ENCODE measurements at regions not wholly inside any gene's neighbourhood (a gene's known extent, or its start where the extent isn't known, plus 50 kb on each side); places are given as distances from the start of the nearest gene placed in this dataset.
"Not testable (repeated sequence)": the region's sequence is repeated elsewhere in the genome, so short reads cannot be mapped to it uniquely, and the experiment has no call there.

DNA sequence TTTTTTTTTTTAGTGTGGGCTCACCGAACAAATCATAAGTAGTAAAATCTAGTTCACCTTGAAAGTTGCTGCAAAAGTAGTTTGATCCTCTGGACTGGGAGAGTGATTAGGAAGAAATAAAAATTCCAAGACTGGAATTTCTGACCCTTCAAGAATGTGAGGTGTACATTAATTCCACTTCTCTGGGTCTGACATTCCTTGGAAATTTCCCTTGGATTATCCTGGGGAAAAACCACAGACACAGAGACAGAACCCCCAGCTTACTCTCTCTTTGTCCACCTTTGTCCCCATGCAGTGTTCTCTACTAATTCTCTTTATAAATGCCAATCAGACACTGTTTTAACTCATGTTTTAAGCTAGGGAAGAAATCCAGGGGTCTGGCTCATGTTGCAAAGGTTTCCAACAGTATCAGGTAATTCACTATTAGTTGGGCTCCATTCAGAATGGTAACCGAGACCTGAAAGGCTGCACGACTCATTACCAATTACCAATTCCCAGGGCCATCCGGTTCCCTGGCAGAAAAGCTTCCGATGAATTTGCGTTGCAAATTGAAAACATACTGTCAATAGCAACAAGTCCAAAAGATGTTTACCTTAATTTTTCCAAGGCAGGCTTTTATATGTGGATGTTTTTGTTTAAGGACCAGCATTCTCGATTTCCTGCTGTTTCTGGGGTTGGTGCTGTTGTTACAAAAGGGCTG, 86.3 kb downstream of the BAMBI start:
- H3K4me3 ChIP-seq (ENCODE audit: low read length in 2 of 2) = no peak overlapping the region
- H3K27me3 ChIP-seq (ENCODE audit: control insufficient read depth in 1 of 2, insufficient read depth in 2 of 2, low read length in 2 of 2) = peaks cover 0 to 2% of the 10 kb centered on the region in 2 donors
- H3K27ac ChIP-seq (ENCODE audit: low read length) = no peak overlapping the region
- H3K9ac ChIP-seq (ENCODE audit: low read length in 2 of 2) = no peak overlapping the region
- H3K4me1 ChIP-seq (ENCODE audit: control insufficient read depth, insufficient read depth, low read length) = no peaks in the 10 kb centered on the region
- no peaks in the 10 kb centered on the region for H3K9me3 ChIP-seq (ENCODE audit: control insufficient read depth in 2 of 2, low read length in 2 of 2)
- no peaks in the 10 kb centered on the region for H3K36me3 ChIP-seq (ENCODE audit: control insufficient read depth in 2 of 2, insufficient read depth in 2 of 2, low read length in 2 of 2)

DNA sequence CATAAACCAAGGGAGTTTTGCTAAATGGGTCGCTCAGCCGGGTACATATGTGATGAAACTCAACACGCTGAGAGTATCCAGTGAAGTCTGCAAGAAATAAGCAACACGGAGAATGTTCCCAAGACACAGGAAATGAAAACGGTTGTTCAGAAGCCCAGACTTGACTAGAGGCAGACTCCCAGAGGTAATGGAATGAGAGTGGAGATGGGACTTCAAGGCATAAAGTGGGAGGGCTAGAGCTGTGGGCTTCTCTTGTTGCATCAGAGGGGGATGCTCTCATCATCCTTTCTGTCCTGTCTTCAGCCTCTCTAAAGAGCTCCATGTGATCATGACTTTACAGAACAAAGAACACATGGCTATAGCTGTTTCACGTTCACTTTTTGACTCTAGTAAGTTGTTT, 88.3 kb downstream of the BAMBI start:
- Histone ChIP-seq H3K36me3 (ENCODE audit: control insufficient read depth in 2 of 2, insufficient read depth in 2 of 2, low read length in 2 of 2) (no peaks in the 10 kb centered on the region), H3K9ac (ENCODE audit: low read length in 2 of 2) (no peak overlapping the region), H3K4me1 (ENCODE audit: control insufficient read depth, insufficient read depth, low read length) (no peaks in the 10 kb centered on the region), H3K27me3 (ENCODE audit: control insufficient read depth in 1 of 2, insufficient read depth in 2 of 2, low read length in 2 of 2) (peaks cover 0 to 2% of the 10 kb centered on the region in 2 donors), H3K9me3 (ENCODE audit: control insufficient read depth in 2 of 2, low read length in 2 of 2) (no peaks in the 10 kb centered on the region), H3K4me3 (ENCODE audit: low read length in 2 of 2) (no peak overlapping the region), H3K27ac (ENCODE audit: low read length) (no peak overlapping the region)

DNA sequence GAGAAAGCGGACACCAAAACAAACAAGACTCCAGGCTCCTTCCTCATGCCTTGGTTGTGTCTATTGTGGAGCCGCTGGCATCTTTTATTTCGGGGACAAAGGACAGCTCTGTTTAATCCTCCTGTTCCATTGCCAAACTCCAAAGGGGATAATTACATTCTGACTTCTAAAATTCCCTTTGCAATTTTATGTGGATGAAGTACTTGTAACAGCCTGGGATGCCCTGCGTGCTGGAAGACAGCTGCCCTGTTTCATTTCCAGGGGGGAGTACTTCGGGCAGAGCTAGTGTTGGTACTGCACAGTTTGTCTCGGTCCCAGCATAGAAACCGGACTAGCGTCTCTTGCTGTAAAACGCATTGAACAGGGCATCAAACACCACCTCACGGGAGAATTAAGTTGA, 90.9 kb downstream of the BAMBI start:
- Histone ChIP-seq H3K9ac (ENCODE audit: low read length in 2 of 2) (no peak overlapping the region), H3K4me3 (ENCODE audit: low read length in 2 of 2) (no peak overlapping the region), H3K4me1 (ENCODE audit: control insufficient read depth, insufficient read depth, low read length) (no peaks in the 10 kb centered on the region), H3K36me3 (ENCODE audit: control insufficient read depth in 2 of 2, insufficient read depth in 2 of 2, low read length in 2 of 2) (no peaks in the 10 kb centered on the region), H3K27ac (ENCODE audit: low read length) (no peak overlapping the region), H3K27me3 (ENCODE audit: control insufficient read depth in 1 of 2, insufficient read depth in 2 of 2, low read length in 2 of 2) (peaks cover 0 to 2% of the 10 kb centered on the region in 2 donors), H3K9me3 (ENCODE audit: control insufficient read depth in 2 of 2, low read length in 2 of 2) (no peaks in the 10 kb centered on the region)

DNA sequence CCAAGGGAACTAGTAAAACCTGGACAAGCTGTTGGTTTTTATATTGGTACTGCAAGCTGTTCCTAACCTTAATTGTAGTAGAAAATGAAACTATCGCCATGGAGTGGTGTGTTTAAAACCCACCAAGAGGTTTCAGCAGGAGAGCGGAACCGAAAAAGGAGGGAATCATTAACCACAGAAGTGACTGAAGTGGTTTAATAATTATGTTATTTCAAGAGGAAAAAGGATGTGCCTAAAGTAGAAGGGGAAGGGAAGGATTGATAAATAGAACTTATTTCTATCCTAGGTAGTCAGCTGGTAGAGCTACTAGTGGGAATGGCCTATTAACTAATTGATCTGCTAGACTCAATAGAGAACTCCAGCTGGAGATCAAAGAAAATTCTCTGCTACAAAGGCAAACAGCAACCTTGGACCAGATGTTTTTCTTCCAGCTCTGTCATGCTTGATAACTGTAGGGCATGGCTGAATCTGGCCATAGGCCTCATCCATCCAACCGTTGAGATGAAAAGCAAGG, 91.8 kb downstream of the BAMBI start:
- no peaks in the 10 kb centered on the region for H3K9me3 ChIP-seq (ENCODE audit: control insufficient read depth in 2 of 2, low read length in 2 of 2)
- H3K27me3 ChIP-seq (ENCODE audit: control insufficient read depth in 1 of 2, insufficient read depth in 2 of 2, low read length in 2 of 2) = no peaks in the 10 kb centered on the region
- no peaks in the 10 kb centered on the region for H3K4me1 ChIP-seq (ENCODE audit: control insufficient read depth, insufficient read depth, low read length)
- no peak overlapping the region for H3K27ac ChIP-seq (ENCODE audit: low read length)
- no peak overlapping the region for H3K9ac ChIP-seq (ENCODE audit: low read length in 2 of 2)
- H3K36me3 ChIP-seq (ENCODE audit: control insufficient read depth in 2 of 2, insufficient read depth in 2 of 2, low read length in 2 of 2) = no peaks in the 10 kb centered on the region
- H3K4me3 ChIP-seq (ENCODE audit: low read length in 2 of 2) = no peak overlapping the region

DNA sequence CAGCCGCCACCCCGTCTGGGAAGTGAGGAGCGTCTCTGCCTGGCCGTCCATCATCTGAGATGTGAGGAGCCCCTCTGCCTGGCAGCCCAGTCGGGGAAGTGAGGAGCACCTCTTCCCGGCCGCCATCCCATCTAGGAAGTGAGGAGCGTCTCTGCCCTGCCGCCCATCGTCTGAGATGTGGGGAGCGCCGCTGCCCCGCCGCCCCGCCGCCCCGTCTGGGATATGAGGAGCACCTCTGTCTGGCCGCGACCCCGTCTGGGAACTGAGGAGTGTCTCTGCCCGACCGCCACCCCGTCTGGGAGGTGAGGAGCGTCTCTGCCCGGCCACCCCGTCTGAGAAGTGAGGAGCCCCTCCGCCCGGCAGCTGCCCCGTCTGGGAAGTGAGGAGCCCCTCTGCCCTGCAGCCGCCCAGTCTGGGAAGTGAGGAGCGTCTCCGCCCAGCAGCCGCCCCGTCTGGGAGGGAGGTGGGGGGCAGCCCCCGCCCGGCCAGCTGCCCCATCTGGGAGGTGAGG, 94.3 kb downstream of the BAMBI start:
- H3K4me1 ChIP-seq (ENCODE audit: control insufficient read depth, insufficient read depth, low read length); H3K27ac ChIP-seq (ENCODE audit: low read length); H3K36me3 ChIP-seq (ENCODE audit: control insufficient read depth in 2 of 2, insufficient read depth in 2 of 2, low read length in 2 of 2); H3K27me3 ChIP-seq (ENCODE audit: control insufficient read depth in 1 of 2, insufficient read depth in 2 of 2, low read length in 2 of 2); H3K9ac ChIP-seq (ENCODE audit: low read length in 2 of 2); H3K9me3 ChIP-seq (ENCODE audit: control insufficient read depth in 2 of 2, low read length in 2 of 2); H3K4me3 ChIP-seq (ENCODE audit: low read length in 2 of 2): not testable (repeated sequence)

DNA sequence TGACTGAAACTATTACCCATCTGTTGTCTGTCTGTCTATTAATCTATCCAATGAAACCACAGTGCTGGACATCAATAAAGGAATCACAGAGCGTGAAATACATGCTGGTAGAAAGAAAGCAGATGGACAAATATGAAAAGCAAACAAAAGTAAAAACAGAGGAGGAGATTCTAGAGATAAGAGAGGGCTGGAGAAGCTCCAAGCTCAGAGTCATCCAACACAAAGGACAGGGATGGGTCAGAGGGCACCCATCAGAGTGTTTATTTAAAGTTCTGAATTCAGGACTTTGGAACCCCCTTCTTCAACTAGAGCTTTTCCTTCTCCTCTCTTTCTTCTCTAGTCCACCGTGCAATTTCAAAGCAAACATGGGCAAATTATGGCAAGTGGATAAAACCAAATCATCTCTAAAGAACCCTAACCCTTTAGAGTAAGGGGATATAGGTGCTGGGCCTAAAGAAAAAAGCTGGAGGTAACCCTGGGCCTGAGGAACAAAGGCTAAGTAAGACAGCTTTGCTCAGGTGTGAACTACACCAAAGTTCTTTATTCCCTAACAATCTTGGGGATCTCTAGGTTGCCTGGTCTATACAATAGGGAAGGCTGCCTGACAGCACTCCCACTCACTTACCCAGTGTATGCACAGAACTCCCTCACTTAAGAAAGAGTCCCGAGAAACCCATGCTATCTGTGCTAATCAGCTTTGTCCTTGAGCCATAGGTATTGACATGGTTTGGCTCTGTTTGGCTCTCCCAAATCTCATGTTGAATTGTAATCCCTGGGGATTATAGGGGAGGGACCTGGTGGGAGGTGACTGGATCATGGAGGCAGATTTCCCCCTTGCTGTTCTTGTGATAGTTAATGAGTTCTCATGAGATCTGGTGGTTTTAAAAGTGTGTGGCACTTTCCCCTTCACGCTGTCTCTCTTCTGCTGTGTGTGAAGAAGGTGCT, 97.0 kb downstream of the BAMBI start:
- no peaks in the 10 kb centered on the region for H3K36me3 ChIP-seq (ENCODE audit: control insufficient read depth in 2 of 2, insufficient read depth in 2 of 2, low read length in 2 of 2)
- H3K27me3 ChIP-seq (ENCODE audit: control insufficient read depth in 1 of 2, insufficient read depth in 2 of 2, low read length in 2 of 2) = no peaks in the 10 kb centered on the region
- H3K4me1 ChIP-seq (ENCODE audit: control insufficient read depth, insufficient read depth, low read length) = no peaks in the 10 kb centered on the region
- H3K9me3 ChIP-seq (ENCODE audit: control insufficient read depth in 2 of 2, low read length in 2 of 2) = no peaks in the 10 kb centered on the region
- no peak overlapping the region for H3K9ac ChIP-seq (ENCODE audit: low read length in 2 of 2)
- H3K4me3 ChIP-seq (ENCODE audit: low read length in 2 of 2) = no peak overlapping the region
- no peak overlapping the region for H3K27ac ChIP-seq (ENCODE audit: low read length)

DNA sequence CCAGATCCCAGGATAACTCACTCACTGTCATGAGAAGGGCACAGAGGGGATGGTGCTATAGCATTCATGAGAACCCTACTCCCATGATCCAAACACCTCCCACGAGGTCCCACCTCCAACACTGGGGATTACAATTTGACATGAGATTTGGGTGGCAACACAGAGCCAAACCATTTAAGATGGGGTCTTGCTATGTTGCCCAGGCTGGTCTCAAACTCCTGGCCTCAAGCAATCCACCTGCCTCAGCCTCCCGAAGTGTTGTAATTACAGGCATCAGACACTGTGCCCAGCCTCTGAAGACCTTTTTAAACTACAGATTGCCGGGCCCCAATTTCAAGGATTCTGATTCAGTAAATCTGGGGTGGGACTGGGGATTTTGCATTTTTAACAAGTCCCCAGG, 98.5 kb downstream of the BAMBI start:
- Histone ChIP-seq H3K9ac (ENCODE audit: low read length in 2 of 2) (no peak overlapping the region), H3K36me3 (ENCODE audit: control insufficient read depth in 2 of 2, insufficient read depth in 2 of 2, low read length in 2 of 2) (no peaks in the 10 kb centered on the region), H3K4me3 (ENCODE audit: low read length in 2 of 2) (no peak overlapping the region), H3K27ac (ENCODE audit: low read length) (no peak overlapping the region), H3K9me3 (ENCODE audit: control insufficient read depth in 2 of 2, low read length in 2 of 2) (no peaks in the 10 kb centered on the region), H3K4me1 (ENCODE audit: control insufficient read depth, insufficient read depth, low read length) (no peaks in the 10 kb centered on the region), H3K27me3 (ENCODE audit: control insufficient read depth in 1 of 2, insufficient read depth in 2 of 2, low read length in 2 of 2) (no peaks in the 10 kb centered on the region)

DNA sequence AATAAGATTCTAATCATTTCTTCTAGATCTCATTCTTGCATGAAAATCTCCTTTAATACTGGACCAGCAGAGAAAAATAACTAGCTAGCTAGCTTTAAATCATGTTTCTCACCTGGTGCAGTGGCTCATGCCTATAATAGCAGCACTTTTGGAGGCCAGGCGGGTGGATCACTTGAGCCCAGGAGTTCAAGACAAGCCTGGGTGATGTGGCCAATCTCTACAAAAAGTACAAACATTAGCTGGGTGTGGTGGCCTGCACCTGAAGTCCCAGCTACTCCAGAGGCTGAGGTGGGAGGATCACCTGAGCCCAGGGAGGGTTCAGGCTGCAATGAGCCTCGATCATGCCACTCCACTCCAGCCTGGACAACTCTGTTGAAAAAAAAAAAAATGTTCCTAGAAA, 99.2 kb downstream of the BAMBI start:
- no peaks in the 10 kb centered on the region for H3K9me3 ChIP-seq (ENCODE audit: control insufficient read depth in 2 of 2, low read length in 2 of 2)
- no peak overlapping the region for H3K9ac ChIP-seq (ENCODE audit: low read length in 2 of 2)
- no peaks in the 10 kb centered on the region for H3K4me1 ChIP-seq (ENCODE audit: control insufficient read depth, insufficient read depth, low read length)
- H3K27me3 ChIP-seq (ENCODE audit: control insufficient read depth in 1 of 2, insufficient read depth in 2 of 2, low read length in 2 of 2) = no peaks in the 10 kb centered on the region
- no peak overlapping the region for H3K4me3 ChIP-seq (ENCODE audit: low read length in 2 of 2)
- H3K36me3 ChIP-seq (ENCODE audit: control insufficient read depth in 2 of 2, insufficient read depth in 2 of 2, low read length in 2 of 2) = no peaks in the 10 kb centered on the region
- H3K27ac ChIP-seq (ENCODE audit: low read length) = no peak overlapping the region

DNA sequence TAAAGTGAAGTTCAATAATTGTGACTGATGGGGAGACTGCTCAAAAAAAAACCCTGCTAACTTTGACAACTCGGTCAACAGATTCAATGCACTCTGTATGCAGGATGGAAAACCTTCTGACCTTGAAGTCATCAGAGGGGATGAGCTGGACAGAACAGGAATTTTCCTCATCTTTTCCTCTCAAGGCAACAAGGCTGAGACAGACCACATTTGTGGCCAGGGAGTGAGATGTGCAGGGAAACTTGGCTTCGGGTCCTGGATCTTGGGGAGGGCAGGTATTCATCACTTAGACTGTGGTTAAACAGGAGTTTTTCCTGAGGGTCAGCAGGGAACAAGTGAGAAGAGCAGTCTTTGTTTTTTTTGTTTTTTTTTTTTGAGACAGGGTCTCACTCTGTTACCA, 100.6 kb downstream of the BAMBI start:
- Histone ChIP-seq H3K27me3 (ENCODE audit: control insufficient read depth in 1 of 2, insufficient read depth in 2 of 2, low read length in 2 of 2) (no peaks in the 10 kb centered on the region), H3K9ac (ENCODE audit: low read length in 2 of 2) (no peak overlapping the region), H3K36me3 (ENCODE audit: control insufficient read depth in 2 of 2, insufficient read depth in 2 of 2, low read length in 2 of 2) (no peaks in the 10 kb centered on the region), H3K4me3 (ENCODE audit: low read length in 2 of 2) (no peak overlapping the region), H3K27ac (ENCODE audit: low read length) (no peak overlapping the region), H3K4me1 (ENCODE audit: control insufficient read depth, insufficient read depth, low read length) (no peaks in the 10 kb centered on the region), H3K9me3 (ENCODE audit: control insufficient read depth in 2 of 2, low read length in 2 of 2) (no peaks in the 10 kb centered on the region)

DNA sequence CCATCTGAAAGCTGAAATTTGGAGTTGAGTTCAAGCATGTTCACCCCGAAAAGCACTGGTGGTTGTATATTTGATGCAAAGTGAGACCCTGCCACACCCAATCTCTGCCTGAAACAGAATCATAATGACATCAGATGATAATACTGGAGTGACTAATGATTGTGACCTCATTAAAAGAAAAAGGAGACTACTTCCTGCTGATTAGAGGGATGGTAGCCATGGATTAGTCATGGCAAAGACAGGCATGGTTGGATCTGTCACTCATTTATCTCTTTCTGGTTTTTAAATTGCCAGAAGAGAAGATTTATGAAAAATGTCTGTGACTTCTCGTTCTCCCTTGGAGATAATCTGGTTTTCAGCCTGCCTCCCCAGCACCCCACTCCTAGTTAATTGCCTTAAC, 101.2 kb downstream of the BAMBI start:
- no peaks in the 10 kb centered on the region for H3K27me3 ChIP-seq (ENCODE audit: control insufficient read depth in 1 of 2, insufficient read depth in 2 of 2, low read length in 2 of 2)
- H3K27ac ChIP-seq (ENCODE audit: low read length) = no peak overlapping the region
- H3K36me3 ChIP-seq (ENCODE audit: control insufficient read depth in 2 of 2, insufficient read depth in 2 of 2, low read length in 2 of 2) = no peaks in the 10 kb centered on the region
- no peaks in the 10 kb centered on the region for H3K9me3 ChIP-seq (ENCODE audit: control insufficient read depth in 2 of 2, low read length in 2 of 2)
- H3K9ac ChIP-seq (ENCODE audit: low read length in 2 of 2) = no peak overlapping the region
- no peaks in the 10 kb centered on the region for H3K4me1 ChIP-seq (ENCODE audit: control insufficient read depth, insufficient read depth, low read length)
- no peak overlapping the region for H3K4me3 ChIP-seq (ENCODE audit: low read length in 2 of 2)
